ENCODE measurements at regions not wholly inside any gene's neighbourhood (a gene's known extent, or its start where the extent isn't known, plus 50 kb on each side); places are given as distances from the start of the nearest gene placed in this dataset.
"Not testable (repeated sequence)": the region's sequence is repeated elsewhere in the genome, so short reads cannot be mapped to it uniquely, and the experiment has no call there.

GRCh38 chr15:95021816-95022215 is 790.5 kb downstream of the MCTP2 start:
- DNase-seq = no peak

- DNase-seq = no peak
Observed at GRCh38 chr15:95024351-95024750, 793.0 kb downstream of the MCTP2 start.

- DNase-seq = no peak
Observed at GRCh38 chr15:95025924-95026728, 794.8 kb downstream of the MCTP2 start.

GRCh38 chr15:95027981-95028380 is 796.6 kb downstream of the MCTP2 start:
- DNase-seq = no peak

GRCh38 chr15:95032156-95032555 is 800.8 kb downstream of the MCTP2 start:
- no peak for DNase-seq

- DNase-seq = no peak
Observed at GRCh38 chr15:95035106-95035505, 803.7 kb downstream of the MCTP2 start.

GRCh38 chr15:95041297-95041696 is 809.9 kb downstream of the MCTP2 start:
- no peak for DNase-seq

GRCh38 chr15:95043236-95043932 is 812.0 kb downstream of the MCTP2 start:
- DNase-seq = not testable (repeated sequence)

GRCh38 chr15:95043933-95044313 is 812.6 kb downstream of the MCTP2 start:
- no peak for DNase-seq

GRCh38 chr15:95044745-95045417 is 813.5 kb downstream of the MCTP2 start:
- no peak for DNase-seq

GRCh38 chr15:95051861-95052260 is 820.5 kb downstream of the MCTP2 start:
- no peak for DNase-seq

GRCh38 chr15:95059346-95059905 is 828.1 kb downstream of the MCTP2 start:
- no peak for DNase-seq

GRCh38 chr15:95068701-95069521 is 837.5 kb downstream of the MCTP2 start:
- DNase-seq = no peak

- DNase-seq = no peak
Observed at GRCh38 chr15:95075792-95076677, 844.7 kb downstream of the MCTP2 start.

GRCh38 chr15:95076678-95076990 is 845.3 kb downstream of the MCTP2 start:
- DNase-seq = no peak

- no peak for DNase-seq
Observed at GRCh38 chr15:95078003-95078402, 846.6 kb downstream of the MCTP2 start.

GRCh38 chr15:95080228-95080627 is 848.9 kb downstream of the MCTP2 start:
- not testable (repeated sequence) for DNase-seq

GRCh38 chr15:95085056-95085455 is 853.7 kb downstream of the MCTP2 start:
- DNase-seq = no peak

GRCh38 chr15:95086531-95087252 is 855.3 kb downstream of the MCTP2 start:
- DNase-seq = no peak

- DNase-seq = no peak
Observed at GRCh38 chr15:95087253-95087609, 855.9 kb downstream of the MCTP2 start.

- DNase-seq = no peak
Observed at GRCh38 chr15:95091444-95091843, 860.1 kb downstream of the MCTP2 start.
